ENCODE measurements at regions not wholly inside any gene's neighbourhood (a gene's known extent, or its start where the extent isn't known, plus 50 kb on each side); places are given as distances from the start of the nearest gene placed in this dataset.

DNA sequence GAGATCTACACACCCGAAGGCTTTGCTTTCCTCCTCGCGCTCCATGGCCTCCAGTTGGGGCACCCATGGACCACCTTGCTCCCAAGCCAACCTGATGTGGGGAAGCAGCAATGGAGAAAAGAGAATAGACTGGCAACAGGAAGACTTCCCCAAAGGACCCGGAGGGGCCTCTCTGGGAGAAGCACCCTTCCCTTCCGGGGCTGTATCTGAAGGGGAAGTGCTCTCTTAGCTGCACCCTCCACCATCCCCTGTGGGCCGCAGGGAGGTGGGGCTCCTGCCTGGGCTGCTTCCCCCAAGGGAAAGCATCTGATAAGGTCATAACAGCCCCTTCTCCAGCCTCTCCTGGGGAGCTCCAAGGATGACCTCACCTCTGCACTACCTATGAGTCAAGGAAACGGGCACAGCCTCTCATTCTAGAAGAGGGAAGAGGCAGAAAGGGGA, 100.2 kb downstream of the RIPK4 start:
- TF ChIP-seq GATA3 (IDR thresholded peaks at IDR 0.05; ENCODE audit: low read depth, low read length): no peak
- no peak for TF ChIP-seq GATA2 (IDR thresholded peaks at IDR 0.05; ENCODE audit: low read depth, low read length)

DNA sequence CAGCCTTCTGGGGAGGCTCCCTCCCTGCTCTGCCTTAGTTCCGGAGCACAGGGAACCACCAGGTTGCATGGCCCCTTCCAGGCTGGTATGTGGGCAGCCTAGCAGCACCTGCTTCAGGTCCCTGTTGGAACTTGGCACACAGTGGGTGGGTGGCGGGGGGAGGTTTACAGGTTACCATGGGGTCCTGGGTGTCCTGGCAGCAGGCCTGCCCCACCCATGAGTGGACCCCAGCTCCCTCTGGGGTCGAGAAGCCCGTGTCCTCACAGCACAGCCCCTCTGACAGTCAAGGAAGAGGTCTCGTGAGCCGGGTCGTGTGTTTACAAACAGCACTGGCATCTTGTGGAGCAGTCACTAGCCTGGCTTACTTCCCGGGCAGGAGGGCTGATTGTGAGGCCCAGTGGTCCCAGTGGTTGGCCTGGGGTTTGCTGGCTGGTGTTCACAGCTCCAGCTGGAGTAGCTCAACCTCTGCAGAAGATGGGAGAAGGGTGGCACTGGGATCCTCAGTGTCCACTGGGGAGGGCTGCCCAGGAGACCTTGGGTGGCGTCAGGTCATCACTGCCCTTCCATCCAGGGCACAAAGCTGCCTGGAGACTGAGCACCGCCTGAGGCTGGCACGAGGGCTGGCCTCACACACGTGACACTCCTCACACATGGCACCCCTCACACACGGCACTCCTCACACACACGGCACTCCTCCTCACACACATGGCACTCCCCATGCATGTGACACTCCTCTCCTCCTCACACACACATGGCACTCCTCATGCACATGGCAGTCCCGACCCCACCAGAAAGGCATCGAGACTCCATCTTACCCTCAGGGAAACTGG, 100.9 kb downstream of the RIPK4 start:
- no peak for TF ChIP-seq GATA2 (IDR thresholded peaks at IDR 0.05; ENCODE audit: low read depth, low read length)
- TF ChIP-seq GATA3 (IDR thresholded peaks at IDR 0.05; ENCODE audit: low read depth, low read length): no peak

DNA sequence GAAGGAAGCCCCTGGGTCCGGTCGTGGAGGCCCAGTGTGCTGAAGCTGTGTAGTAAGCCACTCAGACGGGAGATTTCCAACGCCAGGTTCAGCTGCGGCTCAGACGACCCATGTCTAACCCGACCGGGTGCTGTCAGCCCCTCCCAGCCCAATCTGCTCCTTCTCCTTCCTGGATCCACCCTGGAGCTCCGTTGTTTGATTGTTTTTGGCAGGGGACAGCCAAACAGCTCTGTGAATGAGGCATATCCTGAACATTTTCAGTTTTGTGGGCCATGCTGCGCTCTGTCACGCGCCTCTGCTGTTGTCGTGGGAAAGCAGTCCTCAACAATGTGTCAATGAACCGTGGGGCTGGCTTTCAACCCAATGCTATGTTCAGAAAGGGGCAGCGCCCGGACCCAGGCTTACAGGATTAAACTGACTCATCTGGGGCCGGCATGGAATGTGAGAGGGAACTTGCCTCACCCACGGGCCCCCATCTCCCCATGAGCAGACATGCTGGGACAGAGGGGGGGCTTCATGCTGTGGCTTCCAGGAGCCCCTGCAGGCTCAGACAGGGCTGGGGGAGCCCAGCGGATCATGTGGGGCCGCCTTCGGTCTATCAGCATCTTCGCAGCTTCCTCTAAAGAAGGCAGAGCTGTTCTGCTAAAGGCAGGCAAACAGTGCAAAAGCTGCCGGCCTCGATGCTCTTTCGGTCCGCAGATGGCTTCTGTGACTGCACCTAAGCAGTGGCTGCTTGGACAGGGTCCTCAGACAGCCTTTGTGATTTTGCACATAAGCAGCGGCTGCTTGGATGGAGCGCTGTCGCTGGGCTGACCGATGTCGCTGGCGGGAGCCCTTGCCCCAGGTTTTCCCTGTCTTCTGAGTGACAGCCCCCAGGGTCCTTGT, 101.7 kb downstream of the RIPK4 start:
- TF ChIP-seq GATA2 (IDR thresholded peaks at IDR 0.05; ENCODE audit: low read depth, low read length) (no peak), GATA3 (IDR thresholded peaks at IDR 0.05; ENCODE audit: low read depth, low read length) (no peak)

DNA sequence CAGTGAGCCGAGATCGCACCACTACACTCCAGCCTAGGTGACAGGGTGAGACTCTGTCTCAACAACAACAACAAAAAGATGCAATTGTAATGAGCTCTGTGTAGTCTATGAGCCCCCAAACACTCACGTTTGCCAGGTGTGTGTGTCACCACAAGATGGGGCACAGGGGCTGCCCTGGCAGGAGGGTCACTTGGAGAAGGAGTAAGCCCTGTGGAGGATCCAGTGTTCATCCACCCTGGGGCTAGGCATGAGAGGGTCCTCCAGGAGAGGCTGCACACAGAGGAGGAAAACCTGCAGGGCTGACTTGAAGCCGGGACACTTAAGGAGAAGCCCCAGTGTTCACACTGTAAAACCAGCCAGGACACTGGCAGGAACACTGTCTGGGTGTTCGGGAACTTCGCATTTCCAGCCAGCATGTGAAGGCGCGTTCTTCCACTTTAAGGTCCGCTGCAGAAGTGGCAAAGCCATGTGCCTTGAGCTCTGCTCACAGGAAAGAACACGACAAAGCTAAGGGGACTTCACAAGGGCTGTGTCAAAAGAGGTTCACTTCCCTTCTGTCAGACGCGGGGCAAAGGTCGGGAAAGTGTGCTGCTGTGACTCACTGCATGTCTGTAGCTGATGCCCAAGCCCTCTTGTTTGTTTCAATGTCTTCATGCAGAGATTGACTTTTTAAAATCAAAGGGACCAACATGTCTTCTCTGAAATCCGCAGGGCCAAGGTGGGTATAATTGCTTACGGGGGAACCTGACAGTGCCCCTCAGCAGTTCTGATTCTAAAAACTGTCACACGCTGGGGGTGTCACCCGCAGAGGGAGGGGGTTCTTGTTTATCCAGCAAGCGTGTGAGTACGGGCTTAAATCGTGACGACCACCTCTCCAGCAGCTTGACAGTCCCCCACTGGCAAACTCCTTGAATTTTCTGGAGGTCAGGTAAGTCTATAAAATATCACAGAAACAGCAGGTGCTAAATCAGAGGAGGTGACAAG, 102.8 kb downstream of the RIPK4 start:
- no peak for TF ChIP-seq GATA2 (IDR thresholded peaks at IDR 0.05; ENCODE audit: low read depth, low read length)
- no peak for TF ChIP-seq GATA3 (IDR thresholded peaks at IDR 0.05; ENCODE audit: low read depth, low read length)

DNA sequence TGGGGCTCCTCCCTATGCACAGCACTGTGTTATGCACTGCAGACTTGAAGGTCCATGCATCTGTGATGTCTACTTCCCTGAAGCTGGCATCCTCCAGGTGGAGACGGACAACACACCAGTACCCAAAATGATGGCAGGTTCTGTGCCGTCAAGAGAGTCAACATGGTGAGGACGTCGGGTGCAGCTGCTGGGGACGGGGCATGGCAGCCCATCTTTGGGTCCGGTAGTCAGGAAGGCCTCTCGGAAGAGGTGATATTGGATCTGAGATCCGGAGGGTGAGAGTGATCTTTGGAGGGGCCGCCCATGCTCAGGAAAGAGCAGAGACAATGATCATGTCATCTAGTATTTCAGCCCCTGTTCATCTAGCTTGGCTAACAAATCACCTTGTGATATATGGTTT, 104.1 kb downstream of the RIPK4 start:
- no peak for TF ChIP-seq GATA2 (IDR thresholded peaks at IDR 0.05; ENCODE audit: low read depth, low read length)
- TF ChIP-seq GATA3 (IDR thresholded peaks at IDR 0.05; ENCODE audit: low read depth, low read length): no peak

DNA sequence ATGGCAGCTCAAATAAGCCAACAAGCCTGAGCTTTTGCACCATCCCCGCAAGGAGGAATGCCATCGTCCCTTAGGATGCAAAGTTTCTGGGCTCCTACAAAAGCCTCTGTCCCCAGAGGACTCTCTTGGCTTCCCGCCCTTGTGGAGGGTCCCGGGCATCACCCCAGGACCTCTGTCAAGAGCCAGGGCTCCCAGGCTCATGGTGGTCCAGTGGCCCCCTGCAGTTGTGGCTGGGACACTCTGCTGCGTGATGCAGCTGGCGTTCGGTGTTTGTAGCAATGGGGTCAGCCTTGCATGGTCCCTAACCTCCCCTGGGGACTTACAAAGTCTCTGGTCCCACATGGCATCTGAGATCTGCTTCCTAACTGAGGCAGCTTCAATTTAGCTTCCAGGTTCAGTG, 104.7 kb downstream of the RIPK4 start:
- no peak for TF ChIP-seq GATA2 (IDR thresholded peaks at IDR 0.05; ENCODE audit: low read depth, low read length)
- TF ChIP-seq GATA3 (IDR thresholded peaks at IDR 0.05; ENCODE audit: low read depth, low read length): no peak

DNA sequence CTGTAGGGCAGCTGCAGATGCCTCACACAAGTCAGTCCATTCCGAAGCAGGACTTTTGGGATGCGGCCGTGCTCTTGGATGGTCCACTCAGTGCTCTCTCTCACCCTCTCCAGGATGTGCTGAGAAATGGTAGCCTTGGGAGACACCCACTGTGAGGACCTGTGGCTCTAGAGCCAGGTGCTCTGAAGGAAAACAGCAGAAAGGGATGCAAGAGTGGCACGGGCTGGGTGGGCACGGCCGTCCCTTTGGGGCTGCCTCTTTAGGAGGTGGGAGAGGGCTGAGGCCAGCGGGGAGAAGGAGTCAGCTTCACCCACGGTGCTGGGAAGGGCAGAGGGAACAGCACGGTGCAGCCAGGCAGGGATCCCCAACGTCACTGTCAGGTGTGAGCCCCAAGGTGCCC, 106.1 kb downstream of the RIPK4 start:
- no peak for TF ChIP-seq GATA3 (IDR thresholded peaks at IDR 0.05; ENCODE audit: low read depth, low read length)
- TF ChIP-seq GATA2 (IDR thresholded peaks at IDR 0.05; ENCODE audit: low read depth, low read length): no peak

DNA sequence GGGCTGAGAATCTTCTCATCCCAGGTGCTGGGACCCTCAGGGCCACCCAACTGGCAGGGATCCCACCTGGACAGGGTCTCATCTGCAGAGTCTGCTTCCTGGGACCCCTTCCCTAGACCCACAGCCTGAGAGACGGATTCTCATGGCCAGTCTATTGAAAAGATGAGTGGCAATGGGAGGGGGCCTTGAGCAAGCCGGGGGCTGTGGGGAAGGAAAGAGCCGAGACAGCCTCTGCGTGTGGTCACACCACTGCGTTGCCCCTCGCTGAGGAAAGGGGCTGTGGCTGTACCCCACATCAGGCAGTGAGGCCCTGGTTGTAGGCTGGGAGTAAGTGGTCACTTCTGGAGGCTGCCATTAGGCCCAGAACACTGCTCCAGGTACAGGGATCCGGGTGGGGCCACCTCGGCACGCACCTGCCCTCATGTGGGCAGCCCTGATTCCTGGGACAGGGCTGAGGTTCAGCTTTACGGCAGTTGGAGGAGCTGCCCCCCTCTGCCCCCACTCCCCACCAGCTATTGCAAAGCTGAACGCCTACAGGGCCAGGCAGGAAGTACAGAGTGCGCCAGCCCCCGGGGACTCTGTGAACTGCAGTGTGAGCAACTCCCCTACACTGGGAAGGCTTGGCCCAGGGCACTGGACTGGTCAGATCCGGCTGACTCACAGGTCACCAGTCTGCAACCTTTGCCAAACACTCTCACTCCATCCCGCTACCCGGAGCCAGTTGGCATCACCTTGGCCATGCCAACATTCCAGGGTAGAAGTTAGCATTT, 106.9 kb downstream of the RIPK4 start:
- TF ChIP-seq GATA3 (IDR thresholded peaks at IDR 0.05; ENCODE audit: low read depth, low read length): no peak
- no peak for TF ChIP-seq GATA2 (IDR thresholded peaks at IDR 0.05; ENCODE audit: low read depth, low read length)

DNA sequence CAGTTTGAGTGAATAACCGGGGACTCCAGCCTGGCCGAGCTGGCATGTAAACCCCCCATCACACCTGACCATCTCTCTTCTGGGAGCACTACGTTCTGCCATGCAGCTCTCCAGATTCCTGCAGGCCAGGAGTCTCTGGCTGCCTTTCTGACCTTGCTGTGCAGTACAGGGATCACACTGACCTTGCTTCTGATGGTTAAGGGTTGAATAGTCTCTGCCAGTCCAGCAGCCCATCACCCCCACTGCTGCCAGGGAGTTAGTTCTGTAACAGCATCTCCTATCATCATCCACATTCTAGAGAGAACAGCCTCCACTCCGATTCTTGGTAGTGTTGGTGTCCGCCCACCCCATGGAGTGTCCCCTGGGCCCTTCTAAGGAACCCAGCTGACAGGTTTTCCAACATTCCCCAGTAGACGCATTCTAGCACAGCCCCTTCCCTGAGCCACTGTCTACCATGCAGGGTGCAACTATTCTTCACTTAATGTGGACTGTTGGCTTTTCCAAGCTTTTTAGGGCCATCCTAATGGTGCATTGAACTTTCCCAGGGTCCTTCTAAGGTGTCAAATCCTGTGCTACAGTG, 109.8 kb downstream of the RIPK4 start:
- TF ChIP-seq GATA3 (IDR thresholded peaks at IDR 0.05; ENCODE audit: low read depth, low read length) (no peak), GATA2 (IDR thresholded peaks at IDR 0.05; ENCODE audit: low read depth, low read length) (no peak)

DNA sequence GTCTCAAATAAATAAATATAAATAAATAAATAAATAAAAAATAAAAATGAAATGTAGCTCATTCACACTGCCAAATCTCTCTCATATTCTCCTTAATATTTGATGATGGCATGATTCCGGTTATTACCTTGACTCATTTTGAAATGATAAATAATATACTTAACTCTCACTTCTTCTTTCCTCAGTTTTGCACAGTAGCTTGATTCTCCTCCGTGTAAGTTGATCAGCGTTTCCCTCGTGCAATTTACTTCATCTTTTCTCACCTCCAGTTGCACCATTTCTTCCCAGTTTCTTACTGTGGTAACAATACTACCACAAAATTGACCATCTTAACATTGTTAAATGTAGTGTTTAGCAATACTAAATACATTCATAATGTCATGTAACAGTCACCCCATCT, 111.6 kb downstream of the RIPK4 start:
- TF ChIP-seq GATA3 (IDR thresholded peaks at IDR 0.05; ENCODE audit: low read depth, low read length) (no peak), GATA2 (IDR thresholded peaks at IDR 0.05; ENCODE audit: low read depth, low read length) (no peak)

DNA sequence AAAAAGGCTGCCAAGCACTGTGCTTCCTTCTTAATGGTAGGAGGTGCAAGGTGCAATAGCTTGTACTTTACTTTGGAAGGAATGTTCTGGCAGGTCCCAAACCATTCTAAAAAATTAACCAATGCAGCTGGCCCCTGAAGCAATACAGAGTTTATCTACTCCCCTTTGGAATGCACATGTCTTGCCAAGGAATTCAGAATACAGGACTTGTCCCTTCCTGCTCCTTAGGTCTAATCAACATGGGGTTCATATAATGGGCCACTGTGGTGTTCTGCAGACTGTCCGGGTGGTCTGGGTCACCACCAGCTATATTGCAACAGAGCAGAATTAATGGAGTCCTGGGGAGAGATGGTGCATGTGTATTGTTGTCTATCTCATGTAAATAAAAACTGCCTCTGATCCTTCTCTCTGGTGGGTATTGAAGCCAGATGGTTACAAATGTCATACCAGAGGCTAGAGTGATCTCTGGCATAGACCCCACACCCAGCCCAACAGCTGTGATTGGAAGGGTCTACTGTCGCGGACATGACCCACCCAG, 112.8 kb downstream of the RIPK4 start:
- TF ChIP-seq GATA2 (IDR thresholded peaks at IDR 0.05; ENCODE audit: low read depth, low read length) (no peak), GATA3 (IDR thresholded peaks at IDR 0.05; ENCODE audit: low read depth, low read length) (no peak)

DNA sequence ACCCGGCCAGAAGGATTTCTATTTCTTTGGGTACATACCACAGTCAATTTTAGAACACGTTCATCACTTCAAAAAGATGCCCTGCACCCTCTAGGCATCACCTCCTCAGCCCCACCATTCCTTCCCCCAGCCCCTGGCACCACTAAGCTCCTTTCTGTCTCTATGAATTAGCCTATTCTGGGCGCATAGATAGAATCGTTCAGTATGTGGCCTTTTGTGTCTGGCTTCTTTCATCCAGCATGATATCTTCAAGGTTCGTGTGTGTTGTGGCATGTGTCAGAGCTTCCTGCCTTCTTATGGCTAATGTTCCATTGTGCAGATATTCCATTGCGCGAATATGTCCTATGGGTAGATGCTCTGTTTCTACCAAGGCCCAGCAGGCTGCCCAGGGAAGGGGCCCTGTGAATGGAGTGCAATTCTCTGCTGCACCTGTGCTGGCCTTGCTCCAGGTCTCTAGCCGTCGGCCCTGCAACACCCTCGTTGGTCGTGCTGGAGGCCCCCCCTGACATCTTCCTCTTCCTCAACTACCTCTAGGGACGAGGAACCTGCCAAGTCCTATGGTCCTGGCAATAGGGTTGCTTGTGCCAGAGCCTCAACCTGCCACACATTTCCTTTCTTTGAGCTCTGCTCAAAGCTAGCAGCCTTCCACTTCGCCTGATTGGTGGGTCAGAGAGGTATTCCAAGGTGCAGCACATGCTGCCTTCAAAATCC, 113.5 kb downstream of the RIPK4 start:
- TF ChIP-seq GATA3 (IDR thresholded peaks at IDR 0.05; ENCODE audit: low read depth, low read length) (no peak), GATA2 (IDR thresholded peaks at IDR 0.05; ENCODE audit: low read depth, low read length) (no peak)
